ENCODE measurements at regions not wholly inside any gene's neighbourhood (a gene's known extent, or its start where the extent isn't known, plus 50 kb on each side); places are given as distances from the start of the nearest gene placed in this dataset.

- intact Hi-C loops (cut with DNase I; ENCODE audit: low total_unique reads) = no loop called here
- no peak for TF ChIP-seq CTCF (IDR thresholded peaks at IDR 0.05)
- no peak overlapping the region for H3K27ac ChIP-seq
Observed at GRCh38 chr4:157895205-157895604, 277.6 kb downstream of the GASK1B start.

GRCh38 chr4:157889788-157890187 lies 283.0 kb downstream of the GASK1B start:
- Histone ChIP-seq H3K4me3 (no peak overlapping the region), H3K9me3 (no peaks in the 10 kb centered on the region), H3K27ac (no peak overlapping the region), H3K36me3 (no peaks in the 10 kb centered on the region), H3K27me3 (no peaks in the 10 kb centered on the region), H3K4me1 (no peaks in the 10 kb centered on the region)
- DNase-seq = no peak
- intact Hi-C loops (cut with DNase I; ENCODE audit: low total_unique reads) = no loop called here
- TF ChIP-seq CTCF (IDR thresholded peaks at IDR 0.05) = no peak

More at GRCh38 chr4:157895205-157895604, 277.6 kb downstream of the GASK1B start:
- Histone ChIP-seq H3K36me3 (no peaks in the 10 kb centered on the region), H3K4me3 (no peak overlapping the region), H3K4me1 (peaks cover 0 to 11% (median 0%) of the 10 kb centered on the region in 4 donors), H3K27me3 (no peaks in the 10 kb centered on the region), H3K9me3 (no peaks in the 10 kb centered on the region)
- DNase-seq = no peak

DNA sequence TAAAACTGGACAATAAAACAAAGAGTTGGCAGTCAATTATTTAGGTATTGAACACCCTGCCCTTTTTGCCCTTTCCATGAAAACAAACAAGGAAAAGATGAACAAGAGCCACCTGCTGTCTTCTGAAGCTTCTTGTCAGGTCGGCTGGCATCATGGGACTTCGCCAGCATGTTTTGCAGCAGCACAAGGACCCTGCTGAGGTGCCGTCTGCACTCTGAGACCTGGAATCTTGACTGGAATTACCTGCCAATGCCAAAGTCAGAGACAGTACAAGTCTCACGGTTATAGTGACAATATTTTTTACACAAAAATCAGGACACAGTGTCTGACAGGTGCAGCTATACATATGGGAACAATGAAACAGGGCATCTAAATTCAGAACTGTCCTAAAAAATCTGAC lies 284.5 kb downstream of the GASK1B start:
- intact Hi-C loops (cut with DNase I; ENCODE audit: low total_unique reads) = no loop called here
- H3K4me1 ChIP-seq = no peaks in the 10 kb centered on the region
- no peak overlapping the region for H3K4me3 ChIP-seq
- H3K9me3 ChIP-seq = no peaks in the 10 kb centered on the region
- TF ChIP-seq CTCF (IDR thresholded peaks at IDR 0.05) = no peak
- H3K27me3 ChIP-seq = no peaks in the 10 kb centered on the region
- no peaks in the 10 kb centered on the region for H3K36me3 ChIP-seq
- DNase-seq = no peak
- no peak overlapping the region for H3K27ac ChIP-seq

- TF ChIP-seq CTCF (IDR thresholded peaks at IDR 0.05) = no peak
- Histone ChIP-seq H3K27ac (no peak overlapping the region), H3K4me3 (no peak overlapping the region), H3K9me3 (no peaks in the 10 kb centered on the region), H3K4me1 (no peaks in the 10 kb centered on the region), H3K27me3 (no peaks in the 10 kb centered on the region), H3K36me3 (no peaks in the 10 kb centered on the region)
- DNase-seq = no peak
- intact Hi-C loops (cut with DNase I; ENCODE audit: low total_unique reads) = no loop called here
Observed at GRCh38 chr4:157887316-157887715, 285.5 kb downstream of the GASK1B start.

- Histone ChIP-seq H3K9me3 (no peaks in the 10 kb centered on the region), H3K4me1 (peaks cover 0 to 3% (median 0%) of the 10 kb centered on the region in 4 donors), H3K4me3 (no peak overlapping the region), H3K27me3 (no peaks in the 10 kb centered on the region), H3K36me3 (no peaks in the 10 kb centered on the region), H3K27ac (no peak overlapping the region)
- no peak for TF ChIP-seq CTCF (IDR thresholded peaks at IDR 0.05)
- intact Hi-C loops (cut with DNase I; ENCODE audit: low total_unique reads) = no loop called here
- no peak for DNase-seq
Observed at GRCh38 chr4:157886645-157887044, 286.2 kb downstream of the GASK1B start.

DNA sequence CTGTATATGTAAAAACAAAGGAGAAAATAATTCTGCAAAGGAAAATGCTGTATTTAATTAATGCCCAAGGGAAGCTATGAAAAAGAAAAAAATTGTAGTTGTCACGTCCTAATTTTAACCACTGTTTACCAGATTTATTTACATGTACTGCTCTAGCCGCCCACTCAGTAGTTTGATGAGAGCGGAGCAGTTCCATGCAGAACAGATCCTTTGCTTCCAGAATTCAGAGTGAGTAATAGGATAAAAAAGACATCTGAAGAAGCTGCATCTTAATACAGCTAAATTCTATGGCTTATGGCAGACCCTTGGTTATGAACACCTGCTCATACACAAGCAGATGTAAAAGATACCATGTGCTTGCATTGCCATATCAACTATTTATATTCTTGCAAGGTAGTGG lies 287.0 kb downstream of the GASK1B start:
- intact Hi-C loops (cut with DNase I; ENCODE audit: low total_unique reads) = no loop called here
- Histone ChIP-seq H3K27ac (no peak overlapping the region), H3K4me3 (no peak overlapping the region), H3K4me1 (peaks cover 0 to 12% (median 0%) of the 10 kb centered on the region in 4 donors), H3K27me3 (no peaks in the 10 kb centered on the region), H3K9me3 (no peaks in the 10 kb centered on the region), H3K36me3 (no peaks in the 10 kb centered on the region)
- TF ChIP-seq CTCF (IDR thresholded peaks at IDR 0.05) = no peak
- DNase-seq = no peak

All from tibial artery (tissue), 4 donors.